MCF 10A (cell line): ENCODE measurements at regions not wholly inside any gene's neighbourhood (a gene's known extent, or its start where the extent isn't known, plus 50 kb on each side); places are given as distances from the start of the nearest gene placed in this dataset.
A peak's percentile ranks its signal among the peaks of the same experiment; 100 is the strongest.

ENCODE experiments used
- BruUV-seq: library from RNA; stranded (reverse); fragments of 400-500 nt; replicated peaks from 2 replicates; lab custom pipeline; 2021; lab: Mats Ljungman, UMichigan
- CTCF ChIA-PET: fragments of 300-600 bp; sonication (Branson Sonifier 250); formaldehyde crosslinking; extraction: SDS; loops from one replicate; lab custom pipeline; 2021; ENCODE audit warnings: antibody characterized with exemption, inconsistent platforms; lab: Yijun Ruan, JAX
- POLR2A ChIA-PET: fragments of 300-600, 350-650 bp; sonication (Branson Sonifier 250); formaldehyde crosslinking; extraction: SDS; loops from one replicate; lab custom pipeline; 2020; ENCODE audit warnings: antibody characterized with exemption, inconsistent platforms; lab: Yijun Ruan, JAX
- DNase-seq: peaks from one replicate; pipeline ENCODE4 v3.0.0-alpha.2; 2018; ENCODE audit not compliant: unreplicated experiment
- H3K27ac Mint-ChIP-seq: one replicate; pipeline ENCODE4 v1.8.0; 2022; ENCODE audit warnings: mild to moderate bottlenecking, low read depth, mixed read lengths; ENCODE audit not compliant: unreplicated experiment
- H3K27me3 Mint-ChIP-seq: one replicate; pipeline ENCODE4 v1.8.0; 2022; ENCODE audit warnings: mixed read lengths; ENCODE audit not compliant: insufficient read depth, unreplicated experiment
- H3K36me3 Mint-ChIP-seq: one replicate; pipeline ENCODE4 v1.8.0; 2022; ENCODE audit warnings: mild to moderate bottlenecking, moderate library complexity, mixed read lengths; ENCODE audit not compliant: insufficient read depth, unreplicated experiment
- H3K4me1 Mint-ChIP-seq: one replicate; pipeline ENCODE4 v1.8.0; 2022; ENCODE audit warnings: mixed read lengths; ENCODE audit not compliant: insufficient read depth, unreplicated experiment
- H3K4me3 Mint-ChIP-seq: one replicate; pipeline ENCODE4 v1.8.0; 2022; ENCODE audit warnings: mild to moderate bottlenecking, moderate library complexity, mixed read lengths; ENCODE audit not compliant: unreplicated experiment
- H3K9me3 Mint-ChIP-seq: one replicate; pipeline ENCODE4 v1.8.0; 2022; ENCODE audit warnings: mixed read lengths; ENCODE audit not compliant: unreplicated experiment
- CTCF ChIP-seq: fragments of 200-600 bp; IDR thresholded peaks from one replicate; pipeline ENCODE4 v1.8.0; 2022; ENCODE audit warnings: antibody characterized with exemption, mild to moderate bottlenecking; ENCODE audit not compliant: unreplicated experiment
- intact Hi-C: fragments of 100-400 bp; cut with micrococcal nuclease; formaldehyde crosslinking; loops from 2 replicates; pipeline ENCODE4 v1.14.1; 2022

- Mint-ChIP-seq H3K27me3 (no peaks in the 10 kb centered on the region), H3K36me3 (no peaks in the 10 kb centered on the region), H3K4me1 (no peaks in the 10 kb centered on the region), H3K9me3 (no peaks in the 10 kb centered on the region), H3K4me3 (no peak overlapping the region), H3K27ac (no peak overlapping the region)
- peak; percentile 32 for TF ChIP-seq CTCF
- ChIA-PET POLR2A (no interaction called here), CTCF (interaction anchor here (0.8 to 1.1 kb wide), 2 partner anchors 145 to 181 kb away, joined by 4 to 6 read pairs; no protein-coding TSS in a partner anchor)
- peak; percentile 30 for DNase-seq
- BruUV-seq: no TSS peak
- intact Hi-C loops: loop anchor here (1.0 kb wide), 2 partner anchors 180 to 349 kb away; no protein-coding TSS in a partner anchor
Measured at GRCh38 chr6:8888468-8888867, 453.1 kb upstream of the SLC35B3 start.

GRCh38 chr6:8881663-8882062, 446.3 kb upstream of the SLC35B3 start:
- CTCF ChIA-PET: interaction anchor here (0.6 to 1.0 kb wide), 2 partner anchors 175 to 751 kb away, joined by 3 read pairs; no protein-coding TSS in a partner anchor
- POLR2A ChIA-PET: interaction anchor here (0.6 to 1.5 kb wide), 2 partner anchors 18 to 101 kb away, joined by 3 read pairs; no protein-coding TSS in a partner anchor
- Mint-ChIP-seq H3K4me3 (no peak overlapping the region), H3K36me3 (no peaks in the 10 kb centered on the region), H3K4me1 (no peaks in the 10 kb centered on the region), H3K9me3 (no peaks in the 10 kb centered on the region), H3K27ac (no peak overlapping the region), H3K27me3 (no peaks in the 10 kb centered on the region)
- DNase-seq: no peak
- intact Hi-C loops: no loop called here
- no peak for TF ChIP-seq CTCF
- no TSS peak for BruUV-seq

GRCh38 chr6:8879334-8879733, 444.0 kb upstream of the SLC35B3 start:
- no TSS peak for BruUV-seq

GRCh38 chr6:8875986-8876385, 440.6 kb upstream of the SLC35B3 start:
- no peak overlapping the region for H3K27ac Mint-ChIP-seq

More at GRCh38 chr6:8879334-8879733, 444.0 kb upstream of the SLC35B3 start:
- Mint-ChIP-seq H3K4me3 (no peak overlapping the region), H3K4me1 (no peaks in the 10 kb centered on the region), H3K9me3 (no peaks in the 10 kb centered on the region), H3K36me3 (no peaks in the 10 kb centered on the region), H3K27ac (no peak overlapping the region), H3K27me3 (no peaks in the 10 kb centered on the region)
- no peak for TF ChIP-seq CTCF
- ChIA-PET POLR2A (no interaction called here), CTCF (no interaction called here)
- peak; percentile 4 for DNase-seq
- intact Hi-C loops: no loop called here

More at GRCh38 chr6:8875986-8876385, 440.6 kb upstream of the SLC35B3 start:
- no TSS peak for BruUV-seq
- H3K4me1 Mint-ChIP-seq: no peaks in the 10 kb centered on the region
- H3K4me3 Mint-ChIP-seq: no peak overlapping the region
- H3K36me3 Mint-ChIP-seq: no peaks in the 10 kb centered on the region
- intact Hi-C loops: no loop called here
- CTCF ChIA-PET: interaction anchor here (0.6 kb wide), 1 partner anchor 1769 kb away, joined by 3 read pairs; no protein-coding TSS in a partner anchor
- POLR2A ChIA-PET: no interaction called here
- H3K9me3 Mint-ChIP-seq: no peaks in the 10 kb centered on the region
- no peak for TF ChIP-seq CTCF
- DNase-seq: no peak
- H3K27me3 Mint-ChIP-seq: no peaks in the 10 kb centered on the region
